LNCAP (cell line): ENCODE measurements at regions not wholly inside any gene's neighbourhood (a gene's known extent, or its start where the extent isn't known, plus 50 kb on each side); places are given as distances from the start of the nearest gene placed in this dataset.

Experiments
- CTCF ChIP-seq: fragments of 450-650 bp; IDR thresholded peaks from 2 replicates; pipeline ENCODE4 v1.5.1; 2017; ENCODE audit warnings: mild to moderate bottlenecking

GRCh38 chr21:19992540-19992939, 1005.7 kb upstream of the NCAM2 start:
- TF ChIP-seq CTCF, result no peak

- no peak for TF ChIP-seq CTCF
Measured at GRCh38 chr21:19993268-19993667, 1004.9 kb upstream of the NCAM2 start.

GRCh38 chr21:19995253-19995652, 1003.0 kb upstream of the NCAM2 start:
- TF ChIP-seq CTCF, result no peak

GRCh38 chr21:19998453-19998852, 999.8 kb upstream of the NCAM2 start:
- TF ChIP-seq CTCF, result no peak

GRCh38 chr21:19999369-20000272, 998.6 kb upstream of the NCAM2 start:
- TF ChIP-seq CTCF, result no peak

- TF ChIP-seq CTCF, result no peak
Measured at GRCh38 chr21:20004367-20004766, 993.8 kb upstream of the NCAM2 start.

- TF ChIP-seq CTCF, result no peak
Measured at GRCh38 chr21:20010691-20011200, 987.5 kb upstream of the NCAM2 start.
